ENCODE measurements at regions not wholly inside any gene's neighbourhood (a gene's known extent, or its start where the extent isn't known, plus 50 kb on each side); places are given as distances from the start of the nearest gene placed in this dataset.

- intact Hi-C loops (cut with DNase I), result no loop called here
- TF ChIP-seq CTCF (IDR thresholded peaks at IDR 0.05), result no peak
- peak overlapping the region in 1 of 4 donors; percentile 27 for H3K27ac ChIP-seq
- FAIRE-seq (no peak), DNase-seq (peak in 3 of 6 donors; percentile 24 to 61 (median 47)), ATAC-seq (peak; percentile 70 to 91 (median 85))
- H3K4me3 ChIP-seq, result no peak overlapping the region
- H3K4me1 ChIP-seq, result peaks cover 5 to 16% (median 11%) of the 10 kb centered on the region in 3 donors
- no peaks in the 10 kb centered on the region for H3K9me3 ChIP-seq
- no peaks in the 10 kb centered on the region for H3K36me3 ChIP-seq
- no peaks in the 10 kb centered on the region for H3K27me3 ChIP-seq
- 22 to 23% methylated on average over 12 of the region's 12 CpGs for WGBS, 2 donors
These were observed 62.2 kb upstream of the USP6NL start for GRCh38 chr10:11673346-11674280.

- intact Hi-C loops (cut with DNase I), result no loop called here
- no peak overlapping the region for H3K27ac ChIP-seq
- TF ChIP-seq CTCF (IDR thresholded peaks at IDR 0.05), result no peak
- no peak overlapping the region for H3K4me3 ChIP-seq
- H3K36me3 ChIP-seq, result no peaks in the 10 kb centered on the region
- no peaks in the 10 kb centered on the region for H3K9me3 ChIP-seq
- DNase-seq, result no peak
- H3K27me3 ChIP-seq, result no peaks in the 10 kb centered on the region
- 97 to 98% methylated on average over 9 of the region's 9 CpGs for WGBS, 2 donors
- H3K4me1 ChIP-seq, result peaks cover 5 to 16% (median 11%) of the 10 kb centered on the region in 3 donors
- FAIRE-seq, result no peak
- ATAC-seq, result no peak
These were observed 61.4 kb upstream of the USP6NL start for GRCh38 chr10:11672836-11673235.

GRCh38 chr10:11670381-11670780, 58.9 kb upstream of the USP6NL start:
- Histone ChIP-seq H3K27ac (no peak overlapping the region), H3K36me3 (no peaks in the 10 kb centered on the region), H3K4me3 (no peak overlapping the region), H3K9me3 (no peaks in the 10 kb centered on the region), H3K27me3 (no peaks in the 10 kb centered on the region), H3K4me1 (peaks cover 5 to 16% (median 11%) of the 10 kb centered on the region in 3 donors)
- ATAC-seq (no peak), DNase-seq (no peak), FAIRE-seq (no peak)
- intact Hi-C loops (cut with DNase I), result no loop called here
- TF ChIP-seq CTCF (IDR thresholded peaks at IDR 0.05), result no peak
- whole genome bisulfite sequencing, 2 donors, result 85 to 90% methylated on average over 10 of the region's 10 CpGs

DNA sequence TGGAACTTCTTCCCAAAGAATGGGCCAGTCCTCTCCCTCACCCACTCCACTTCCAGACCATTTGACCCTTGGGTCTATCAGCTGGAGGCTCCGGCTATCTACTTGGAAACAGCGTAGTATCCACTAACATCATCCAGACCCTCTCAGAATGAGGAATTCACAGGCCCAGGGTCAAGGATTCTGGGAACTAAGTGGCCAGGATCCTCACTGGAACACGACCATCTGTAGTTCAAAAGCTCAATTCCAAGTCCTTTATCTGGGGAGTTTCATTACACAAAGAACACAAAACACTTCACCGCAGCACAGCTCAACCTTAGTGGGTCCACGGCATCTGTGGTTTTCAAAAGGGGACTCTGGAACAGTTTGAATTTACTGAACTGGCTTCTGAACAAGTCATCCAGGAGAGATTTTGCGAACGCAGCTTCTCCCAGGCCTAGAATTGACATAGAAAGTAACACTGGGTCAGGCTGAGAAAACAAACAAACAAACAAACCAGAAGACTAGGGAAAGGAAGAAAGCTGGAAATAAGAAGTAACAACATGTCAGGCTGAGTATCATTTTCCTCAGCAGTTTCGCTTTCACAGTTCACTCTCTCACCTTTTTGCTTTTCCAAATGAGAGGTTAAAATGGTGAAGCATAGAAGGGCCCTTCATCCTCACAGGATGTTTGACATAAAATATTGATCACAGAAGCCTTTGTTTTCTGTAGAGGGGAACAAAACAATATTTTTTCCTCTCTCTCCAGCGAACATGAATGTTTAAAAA, 57.6 kb upstream of the USP6NL start:
- Histone ChIP-seq H3K27ac (no peak overlapping the region), H3K4me1 (peaks cover 0 to 8% (median 5%) of the 10 kb centered on the region in 3 donors), H3K36me3 (no peaks in the 10 kb centered on the region), H3K9me3 (no peaks in the 10 kb centered on the region), H3K4me3 (no peak overlapping the region), H3K27me3 (no peaks in the 10 kb centered on the region)
- ATAC-seq (no peak), FAIRE-seq (no peak), DNase-seq (no peak)
- intact Hi-C loops (cut with DNase I), result no loop called here
- TF ChIP-seq CTCF (IDR thresholded peaks at IDR 0.05), result no peak
- 80 to 83% methylated on average over 9 of the region's 9 CpGs for WGBS, 2 donors

All from pancreas (tissue), 10 donors.